Hypothalamus (tissue), 51 donors: ENCODE measurements at regions not wholly inside any gene's neighbourhood (a gene's known extent, or its start where the extent isn't known, plus 50 kb on each side); places are given as distances from the start of the nearest gene placed in this dataset.

ENCODE experiments used
- DNase-seq, 51 donors: peaks; one replicate each; lab custom pipeline; 2025; lab: John Stamatoyannopoulos, UW

GRCh38 chr5:5711592-5711991 lies 289.1 kb downstream of the ICE1 start:
- DNase-seq, result no peak

DNA sequence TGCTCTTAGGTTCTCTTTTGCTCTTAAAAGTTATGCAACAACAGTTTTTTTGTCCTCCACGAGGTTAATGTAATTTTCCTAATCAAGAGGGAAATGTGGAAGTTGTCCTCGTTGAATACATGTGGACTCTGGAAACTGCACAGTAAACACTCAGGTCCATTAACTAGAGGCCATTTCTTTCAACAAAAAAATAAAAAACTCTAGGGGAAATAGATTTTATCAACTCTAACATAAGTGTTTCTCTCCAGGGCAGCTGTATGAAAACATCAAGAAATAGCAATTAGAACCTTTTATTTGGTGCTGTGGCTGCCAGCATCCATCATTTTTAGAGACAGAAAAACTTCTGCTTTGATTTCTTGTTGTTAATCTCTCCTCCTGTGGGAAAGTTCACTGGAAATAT lies 288.6 kb downstream of the ICE1 start:
- no peak for DNase-seq

- peak in 2 of 51 donors; percentile 2 to 3 for DNase-seq
These were observed 288.0 kb downstream of the ICE1 start for GRCh38 chr5:5710471-5710870.

DNA sequence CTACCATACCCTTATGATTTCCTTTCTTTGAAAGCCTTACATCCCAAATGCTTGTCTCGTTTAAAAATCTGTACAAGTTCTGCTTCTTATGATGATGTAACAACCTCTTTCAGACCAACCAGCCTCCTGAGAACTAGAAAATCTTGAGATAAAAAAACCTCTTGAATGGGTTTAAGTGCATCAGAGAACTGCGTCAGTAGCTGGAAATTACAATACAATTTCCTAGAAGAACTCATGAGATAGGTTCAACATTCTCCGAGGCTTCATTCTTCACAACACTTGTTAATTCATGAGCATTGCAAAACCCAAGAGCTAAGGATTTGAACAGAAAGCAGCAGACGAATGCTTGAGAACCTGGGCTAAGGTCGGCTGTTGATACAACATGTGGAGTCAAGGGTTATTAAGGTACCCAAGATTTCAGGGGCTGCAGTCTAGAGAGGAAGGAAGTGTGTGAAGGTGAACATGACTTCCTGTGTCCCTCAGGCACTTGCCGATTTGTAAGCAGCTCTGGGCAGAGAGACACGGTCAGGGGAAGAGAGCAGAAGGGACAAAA lies 286.0 kb downstream of the ICE1 start:
- DNase-seq, result no peak

DNA sequence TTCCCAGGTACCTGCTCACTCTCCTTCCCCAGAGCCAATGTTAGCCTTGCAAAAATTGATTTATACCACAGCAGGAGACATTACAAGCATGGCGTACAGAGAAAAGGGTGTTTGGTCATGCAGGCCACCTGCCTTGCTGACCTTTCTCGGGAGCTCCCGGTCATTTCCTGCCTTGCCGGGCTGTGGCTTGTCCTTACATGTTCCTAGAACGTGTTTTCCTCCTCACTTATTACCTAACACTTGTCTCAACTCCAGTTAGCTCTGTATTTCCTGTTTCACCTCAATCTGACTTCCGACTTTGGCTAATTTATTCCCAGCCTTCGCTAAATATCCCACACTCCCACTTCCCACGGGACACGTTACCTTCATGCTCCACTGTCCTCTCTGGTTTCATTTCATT lies 282.5 kb downstream of the ICE1 start:
- no peak for DNase-seq

DNA sequence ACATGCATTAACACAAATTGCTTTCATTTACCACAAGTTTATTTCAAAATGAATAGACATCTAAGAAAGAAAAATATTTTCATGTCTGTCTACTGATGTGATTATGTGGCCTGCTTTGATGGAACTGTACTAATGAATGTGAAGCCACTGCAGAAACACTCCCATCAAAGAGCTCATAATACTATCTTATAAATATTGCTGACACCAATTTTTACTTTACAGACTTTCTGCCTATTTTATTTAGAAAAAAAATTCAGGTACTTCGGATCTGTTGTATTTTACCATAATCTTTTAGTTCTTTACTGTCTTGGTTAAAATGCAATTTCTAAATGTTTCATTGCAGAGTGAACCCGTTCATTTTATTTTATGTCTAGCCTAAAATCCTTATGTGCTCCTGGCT lies 281.9 kb downstream of the ICE1 start:
- no peak for DNase-seq

DNA sequence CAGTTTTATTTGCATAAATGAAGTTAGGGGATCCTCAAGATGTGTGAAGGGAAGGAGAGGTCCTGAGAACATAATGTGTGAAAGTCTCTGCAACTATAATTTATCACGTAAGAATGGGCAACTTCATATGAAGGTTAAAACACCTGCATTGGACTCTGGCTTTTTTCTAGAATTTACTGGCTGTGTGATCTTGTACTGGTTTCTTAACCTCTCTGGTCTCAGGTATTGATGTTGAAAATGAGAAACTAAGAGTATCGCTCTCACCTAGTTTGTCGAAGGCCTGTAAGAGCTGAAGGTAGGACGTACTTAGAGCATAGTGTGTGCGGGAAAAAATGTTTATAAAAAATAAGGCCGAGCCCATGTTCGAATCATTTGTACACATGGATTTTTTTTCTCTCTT lies 280.5 kb downstream of the ICE1 start:
- no peak for DNase-seq

DNA sequence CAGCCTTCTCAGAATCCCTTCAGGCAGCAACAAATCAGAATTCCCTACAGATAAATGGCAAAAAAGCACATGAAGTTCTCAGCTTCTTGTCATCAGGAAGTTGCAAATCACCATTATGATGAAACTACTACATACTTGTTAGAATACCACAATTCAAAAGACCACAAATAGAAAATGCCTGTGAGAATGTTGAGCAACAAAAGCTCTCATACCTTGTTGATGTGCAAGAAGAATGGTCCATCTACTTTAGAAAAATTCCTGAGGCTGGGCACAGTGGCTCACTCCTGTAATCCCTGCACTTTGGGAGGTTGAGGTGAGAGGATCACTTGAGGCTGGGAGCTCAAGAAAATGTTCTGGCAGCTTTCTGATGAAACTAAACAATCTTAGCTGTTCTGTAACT lies 278.1 kb downstream of the ICE1 start:
- no peak for DNase-seq

GRCh38 chr5:5699062-5699461 lies 276.6 kb downstream of the ICE1 start:
- DNase-seq, result no peak

DNA sequence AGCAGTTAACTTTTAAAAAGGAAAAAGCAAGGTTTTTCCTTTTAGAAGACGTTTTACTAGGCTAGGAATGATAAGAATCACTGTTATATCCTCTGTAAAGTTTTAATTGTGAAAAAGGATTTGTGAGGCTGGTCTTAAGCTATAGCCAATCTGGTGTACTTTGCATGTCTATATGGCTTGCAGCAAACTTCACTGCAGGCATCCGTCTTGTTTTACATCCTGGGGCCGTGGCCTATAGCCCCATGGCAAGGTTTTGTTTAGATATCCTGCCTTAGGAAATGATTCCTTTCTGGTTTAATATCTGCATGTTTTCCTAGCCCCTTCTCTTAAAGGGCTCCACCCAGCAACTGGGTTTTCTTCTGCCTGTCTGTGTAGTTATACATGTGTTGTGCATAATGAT lies 272.8 kb downstream of the ICE1 start:
- DNase-seq, result no peak

DNA sequence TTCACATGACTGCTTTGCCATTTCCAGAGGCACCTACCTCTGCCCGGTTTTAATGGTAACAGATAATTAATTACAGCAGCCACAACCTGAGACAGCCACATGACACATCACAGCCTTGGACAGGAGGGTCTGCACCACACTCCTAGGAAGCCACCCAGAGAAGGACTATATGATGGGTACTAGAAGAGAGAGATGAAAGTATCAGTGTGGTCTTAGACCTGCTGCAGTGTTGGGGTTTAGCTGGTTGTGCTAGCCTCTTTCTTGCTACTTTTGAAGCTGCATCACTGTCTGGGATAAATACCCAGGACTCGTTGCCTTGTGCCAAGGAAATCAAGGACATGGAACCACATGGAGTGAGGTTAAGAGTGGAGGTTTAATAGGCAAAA lies 266.4 kb downstream of the ICE1 start:
- no peak for DNase-seq

DNA sequence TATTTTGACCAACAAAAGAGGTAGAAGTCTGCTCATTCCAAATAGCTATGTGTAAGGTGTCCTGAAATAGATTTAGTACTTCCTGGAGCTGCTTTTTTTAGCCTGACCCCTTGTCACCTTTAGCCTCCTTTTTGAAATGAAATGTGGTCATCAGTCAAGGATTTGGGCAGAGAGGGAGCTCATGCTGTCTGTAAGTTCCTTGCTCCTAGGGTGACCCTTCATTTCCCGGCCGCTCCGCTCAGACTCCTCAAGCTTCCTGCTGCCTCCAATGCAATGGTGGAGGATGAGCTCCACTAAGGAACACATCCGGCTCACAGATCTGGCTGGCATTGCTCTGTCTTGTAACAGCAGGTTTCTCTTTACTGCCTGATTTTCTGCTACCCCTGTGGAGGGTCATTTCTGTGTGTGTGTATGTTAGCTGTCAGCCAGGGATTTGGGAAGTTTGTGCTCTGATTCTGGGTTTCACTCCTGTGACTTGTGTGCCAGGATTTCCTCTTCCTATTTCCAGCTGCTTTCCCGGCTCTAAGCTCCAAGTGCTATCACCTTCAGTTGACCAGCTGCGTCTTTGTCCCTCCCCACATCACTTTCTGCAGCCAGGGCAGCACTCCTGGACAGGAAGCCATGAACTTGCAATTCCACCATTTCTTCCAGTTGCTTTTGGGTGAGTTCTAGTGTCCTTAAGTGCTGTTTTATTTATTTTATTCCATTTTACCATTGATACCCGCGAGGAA lies 265.9 kb downstream of the ICE1 start:
- no peak for DNase-seq

DNA sequence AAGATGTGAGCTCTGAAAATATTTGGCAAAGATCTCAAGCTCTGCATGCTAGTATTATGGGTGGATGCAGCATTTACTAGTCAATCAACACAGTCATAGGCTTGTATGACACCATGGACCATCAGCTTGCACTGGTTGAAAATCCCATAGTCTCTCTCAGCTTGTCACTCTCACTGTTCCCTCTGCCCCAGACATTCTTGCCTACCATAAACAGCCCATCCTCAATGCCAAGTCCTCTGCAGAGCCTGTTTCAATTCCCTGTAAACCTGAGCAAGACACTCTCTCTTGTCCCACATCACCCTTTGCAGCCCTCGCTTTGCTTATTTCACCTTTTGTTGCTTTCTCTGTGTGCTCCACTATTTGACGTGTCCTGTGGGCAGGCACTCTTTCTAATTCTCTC lies 264.6 kb downstream of the ICE1 start:
- no peak for DNase-seq

- DNase-seq, result no peak
These were observed 263.9 kb downstream of the ICE1 start for GRCh38 chr5:5686356-5686755.

DNA sequence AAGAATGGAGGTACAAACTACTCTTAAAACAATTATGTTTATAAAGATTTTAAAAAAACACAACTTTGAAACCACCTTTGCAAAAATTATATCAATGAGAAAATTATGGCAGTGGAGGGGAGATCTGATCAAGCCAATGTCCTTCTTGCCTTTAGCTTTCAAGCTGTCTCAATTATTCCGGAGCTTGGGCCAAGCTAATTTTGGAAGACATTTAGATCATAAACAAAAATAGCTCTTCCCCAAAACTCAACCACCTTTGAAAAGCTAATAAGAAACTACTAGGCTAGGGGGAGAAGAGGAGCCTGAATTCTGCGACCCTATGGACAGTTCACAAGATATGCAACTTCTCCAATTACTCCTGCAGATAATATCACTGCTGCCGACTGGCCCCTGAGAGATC lies 263.3 kb downstream of the ICE1 start:
- DNase-seq, result no peak

DNA sequence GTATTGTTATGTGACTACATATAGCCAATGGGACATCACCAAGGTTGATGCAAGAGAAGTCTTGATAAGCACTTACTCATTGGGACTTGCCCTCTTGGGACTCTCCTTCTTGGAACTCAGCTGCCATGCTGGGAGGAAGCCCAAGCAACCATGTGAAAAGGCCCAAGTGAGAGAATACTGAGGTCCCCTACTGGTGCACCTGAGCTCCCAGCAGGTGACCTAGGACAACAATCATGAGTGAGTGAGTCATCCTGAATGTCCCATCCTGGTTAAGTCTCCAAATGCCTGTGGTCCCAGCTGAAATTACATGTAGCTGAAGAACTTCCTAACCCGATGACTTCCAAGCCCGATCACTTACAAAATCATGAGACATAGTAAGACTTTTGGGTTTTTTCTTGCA lies 260.7 kb downstream of the ICE1 start:
- DNase-seq, result no peak

- DNase-seq, result no peak
These were observed 256.4 kb downstream of the ICE1 start for GRCh38 chr5:5678909-5679308.

- no peak for DNase-seq
These were observed 255.3 kb downstream of the ICE1 start for GRCh38 chr5:5677738-5678137.

DNA sequence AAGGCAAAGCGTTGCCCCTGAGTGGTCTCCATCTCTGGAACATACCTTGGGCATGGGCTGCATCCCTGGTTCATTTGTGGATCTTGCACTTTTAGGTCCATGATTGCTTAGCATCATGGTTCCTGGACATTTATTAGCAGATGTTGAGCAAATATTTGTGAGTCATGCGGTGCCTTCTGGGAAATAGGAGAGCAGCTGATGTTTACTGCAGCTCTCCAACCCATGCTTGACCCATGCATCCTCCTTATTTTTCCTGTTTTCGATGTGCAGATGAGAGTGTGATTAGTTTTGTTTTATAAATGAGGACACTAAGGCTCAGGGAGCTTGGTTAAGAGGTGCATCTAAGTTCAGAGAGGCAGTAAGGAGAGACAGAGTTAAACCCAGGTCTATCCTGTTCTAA lies 253.7 kb downstream of the ICE1 start:
- no peak for DNase-seq

DNA sequence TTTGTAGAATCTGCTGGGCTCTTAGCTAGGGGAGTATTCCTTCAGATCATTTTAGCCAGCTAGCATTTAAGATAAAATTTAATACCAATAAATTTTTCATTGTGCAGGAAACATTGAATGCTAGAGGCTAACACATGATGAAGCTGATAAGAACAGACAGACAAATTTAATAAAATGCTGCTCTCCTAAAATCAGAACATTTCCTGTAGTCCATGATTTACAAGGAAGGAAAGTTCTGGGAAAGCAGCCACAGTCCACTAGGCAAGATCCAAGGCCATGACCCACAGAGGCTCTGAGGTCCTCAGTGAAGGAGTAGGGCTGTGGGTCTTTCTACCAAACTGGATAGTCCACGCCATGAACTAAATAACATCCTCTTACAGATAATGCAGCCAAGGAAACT lies 253.0 kb downstream of the ICE1 start:
- DNase-seq, result no peak

- DNase-seq, result no peak
These were observed 249.3 kb downstream of the ICE1 start for GRCh38 chr5:5671823-5672222.

DNA sequence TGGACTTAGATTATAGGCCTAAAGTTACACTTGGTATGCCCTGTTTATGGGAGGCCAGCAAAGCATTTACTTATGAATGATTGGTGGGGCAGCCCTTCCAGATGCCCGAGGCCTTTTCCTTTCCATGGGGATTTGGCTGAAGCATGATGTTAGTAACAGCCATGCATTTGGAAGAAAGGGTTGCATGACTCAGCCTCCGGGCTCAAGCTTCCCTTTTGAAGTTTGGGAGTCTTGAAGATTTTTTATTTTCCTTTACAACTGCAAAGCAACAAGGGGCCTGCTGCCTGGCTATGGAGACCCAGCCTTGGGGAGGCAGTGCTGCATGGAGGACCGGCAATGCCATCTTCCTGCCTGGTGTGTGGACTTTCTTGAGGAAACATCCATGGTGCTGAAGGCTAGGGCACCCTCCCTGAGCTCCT lies 244.7 kb downstream of the ICE1 start:
- no peak for DNase-seq

DNA sequence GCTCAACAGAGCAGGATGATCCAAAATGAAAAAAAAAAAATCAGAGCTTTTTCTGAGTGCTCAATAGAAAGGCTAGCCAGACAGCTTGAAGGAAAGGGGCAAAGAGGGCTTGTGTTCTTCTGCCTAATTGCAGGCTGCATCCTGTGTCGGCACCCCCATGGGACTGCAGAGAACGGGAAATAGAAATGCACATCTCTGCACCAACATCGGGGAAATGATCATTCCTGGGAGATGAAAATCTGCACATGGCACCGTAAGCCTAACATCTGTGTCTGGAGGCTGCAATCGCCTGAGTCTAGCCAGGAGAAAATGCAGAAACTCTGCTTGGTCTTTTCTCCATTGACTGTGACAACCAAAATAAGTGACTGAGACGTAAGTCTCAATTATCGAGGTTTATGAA lies 243.9 kb downstream of the ICE1 start:
- no peak for DNase-seq
